WTC11 (cell line): ENCODE measurements at regions not wholly inside any gene's neighbourhood (a gene's known extent, or its start where the extent isn't known, plus 50 kb on each side); places are given as distances from the start of the nearest gene placed in this dataset.

Source experiments
- AFF4 ChIP-seq: sonication (generic); formaldehyde crosslinking; IDR thresholded peaks from 2 replicates; pipeline ENCODE4 v1.8.1; 2023; ENCODE audit warnings: mild to moderate bottlenecking, missing genetic modification reagents, borderline replicate concordance
- ARID4B ChIP-seq: sonication (generic); formaldehyde crosslinking; IDR thresholded peaks from 2 replicates; pipeline ENCODE4 v1.8.0; 2023; ENCODE audit warnings: missing genetic modification reagents, mild to moderate bottlenecking, borderline replicate concordance
- CTCF ChIP-seq: fragments of 200-600 bp; IDR thresholded peaks from 2 replicates; pipeline ENCODE4 v1.8.0; 2022; ENCODE audit warnings: antibody characterized with exemption
- USF1 ChIP-seq: sonication (generic); formaldehyde crosslinking; IDR thresholded peaks from 2 replicates; pipeline ENCODE4 v1.8.0; 2022; ENCODE audit warnings: mild to moderate bottlenecking, missing genetic modification reagents
- USF2 ChIP-seq: sonication (generic); formaldehyde crosslinking; IDR thresholded peaks from 2 replicates; pipeline ENCODE4 v1.8.1; 2023; ENCODE audit warnings: mild to moderate bottlenecking, missing genetic modification reagents, moderate library complexity

GRCh38 chr2:14712111-14712510 is 79.6 kb downstream of the LRATD1 start:
- no peak for TF ChIP-seq USF2
- no peak for TF ChIP-seq ARID4B (CRISPR knock-in tag)
- TF ChIP-seq USF1 (CRISPR knock-in tag) = no peak
- no peak for TF ChIP-seq AFF4 (CRISPR knock-in tag)
- no peak for TF ChIP-seq CTCF
